Esophagus muscularis mucosa (tissue), 4 donors: ENCODE measurements at regions not wholly inside any gene's neighbourhood (a gene's known extent, or its start where the extent isn't known, plus 50 kb on each side); places are given as distances from the start of the nearest gene placed in this dataset.

Experiments used
- DNase-seq: peaks from one replicate; pipeline ENCODE4 v3.0.0-alpha.2; 2017; ENCODE audit errors: extremely low spot score
- H3K27ac ChIP-seq, 4 donors: fragments of 200-600 bp; sonication (generic); replicated peaks in 1 of 4; 1 replicate in 3 of 4; 2 replicates in 1 of 4; pipeline ENCODE4 v1.5.1; 2016 to 2019; ENCODE audit warnings: mild to moderate bottlenecking in 1 of 4
- H3K27me3 ChIP-seq, 4 donors: fragments of 200-600 bp; sonication (generic); one replicate each; pipeline versions ENCODE4 v1.5.1 to v1.6.0; 2016 to 2019
- H3K36me3 ChIP-seq, 4 donors: fragments of 200-600 bp; sonication (generic); one replicate each; pipeline ENCODE4 v1.5.1; 2016 to 2019
- H3K4me1 ChIP-seq, 4 donors: fragments of 200-600 bp; sonication (generic); one replicate each; pipeline ENCODE4 v1.5.1; 2016 to 2019
- H3K4me3 ChIP-seq, 4 donors: fragments of 200-600 bp; sonication (generic); 1 replicate in 2 of 4; 2 replicates in 2 of 4; pipeline ENCODE4 v1.5.1; 2016 to 2019; ENCODE audit warnings: mild to moderate bottlenecking in 4 of 4, moderate library complexity in 1 of 4
- H3K9me3 ChIP-seq, 4 donors: fragments of 200-600 bp; sonication (generic); 1 replicate in 3 of 4; 2 replicates in 1 of 4; pipeline ENCODE4 v1.5.1; 2016 to 2019
- CTCF ChIP-seq, 3 experiments: fragments of 200-600 bp in 2 of 3; fragments of 450-650 bp in 1 of 3; sonication (generic) in 2 of 3; IDR thresholded peaks; one replicate each; pipeline ENCODE4 v1.5.1; 2017 to 2019; ENCODE audit warnings: antibody characterized with exemption in 3 of 3, mild to moderate bottlenecking in 2 of 3, moderate library complexity in 1 of 3
- EP300 ChIP-seq: sonication (generic); formaldehyde crosslinking; IDR thresholded peaks from one replicate; pipeline ENCODE4 v1.6.1; 2017; ENCODE audit warnings: antibody characterized with exemption
- POLR2A ChIP-seq: fragments of 450-650 bp; IDR thresholded peaks from one replicate; pipeline ENCODE4 v1.6.1; 2017; ENCODE audit warnings: antibody characterized with exemption, moderate library complexity, mild to moderate bottlenecking, low read depth
- POLR2AphosphoS5 ChIP-seq, 2 donors: sonication (generic); formaldehyde crosslinking; IDR thresholded peaks; one replicate each; pipeline ENCODE4 v1.6.1; 2017; ENCODE audit warnings: antibody characterized with exemption in 2 of 2
- WGBS: methylation state at CpG from one replicate; pipeline ENCODE4 v1.1.5; 2018; 5-methylcytosine and 5-hydroxymethylcytosine counted together
- intact Hi-C: fragments of 100-400 bp; cut with DNase I; formaldehyde crosslinking; loops from one replicate; pipeline ENCODE4 v1.15.1; 2023

- WGBS, result 78% methylated on average over 3 of the region's 3 CpGs
- Histone ChIP-seq H3K27ac (no peak overlapping the region), H3K4me3 (no peak overlapping the region), H3K36me3 (no peaks in the 10 kb centered on the region), H3K4me1 (no peaks in the 10 kb centered on the region), H3K9me3 (no peaks in the 10 kb centered on the region), H3K27me3 (no peaks in the 10 kb centered on the region)
- TF ChIP-seq EP300 (no peak), POLR2A (no peak), POLR2AphosphoS5 (IDR thresholded peaks at IDR 0.05) (no peak), CTCF (IDR thresholded peaks at IDR 0.05) (no peak)
- intact Hi-C loops, result no loop called here
- DNase-seq, result no peak
Measured at GRCh38 chr2:185375731-185376130, 362.9 kb upstream of the FSIP2 start.

- no peaks in the 10 kb centered on the region for H3K9me3 ChIP-seq
- WGBS, result 68% methylated on average over 1 of the region's 1 CpG
- TF ChIP-seq EP300, result no peak
- TF ChIP-seq POLR2AphosphoS5 (IDR thresholded peaks at IDR 0.05), result no peak
- no peak for TF ChIP-seq CTCF (IDR thresholded peaks at IDR 0.05)
- no peak for TF ChIP-seq POLR2A
Measured at GRCh38 chr2:185381631-185382030, 357.0 kb upstream of the FSIP2 start.

GRCh38 chr2:185384822-185385560 is 353.6 kb upstream of the FSIP2 start:
- H3K4me3 ChIP-seq, result no peak overlapping the region
- H3K36me3 ChIP-seq, result no peaks in the 10 kb centered on the region
- no peak overlapping the region for H3K27ac ChIP-seq
- no peak for TF ChIP-seq EP300
- TF ChIP-seq POLR2AphosphoS5 (IDR thresholded peaks at IDR 0.05), result no peak
- no peak for TF ChIP-seq CTCF (IDR thresholded peaks at IDR 0.05)
- no peak for TF ChIP-seq POLR2A
- intact Hi-C loops, result no loop called here
- H3K9me3 ChIP-seq, result no peaks in the 10 kb centered on the region
- WGBS, result 33% methylated on average over 2 of the region's 2 CpGs
- peaks cover 0 to 5% (median 2%) of the 10 kb centered on the region in 4 donors for H3K4me1 ChIP-seq
- DNase-seq, result no peak
- H3K27me3 ChIP-seq, result no peaks in the 10 kb centered on the region

More at GRCh38 chr2:185381631-185382030, 357.0 kb upstream of the FSIP2 start:
- H3K27me3 ChIP-seq, result no peaks in the 10 kb centered on the region
- H3K27ac ChIP-seq, result no peak overlapping the region
- intact Hi-C loops, result no loop called here
- H3K36me3 ChIP-seq, result no peaks in the 10 kb centered on the region
- H3K4me3 ChIP-seq, result no peak overlapping the region
- peaks cover 0 to 5% (median 2%) of the 10 kb centered on the region in 4 donors for H3K4me1 ChIP-seq
- DNase-seq, result no peak

GRCh38 chr2:185388226-185388625 is 350.4 kb upstream of the FSIP2 start:
- Histone ChIP-seq H3K9me3 (no peaks in the 10 kb centered on the region), H3K4me3 (no peak overlapping the region), H3K27ac (no peak overlapping the region), H3K36me3 (no peaks in the 10 kb centered on the region), H3K4me1 (peaks cover 0 to 5% (median 2%) of the 10 kb centered on the region in 4 donors), H3K27me3 (no peaks in the 10 kb centered on the region)
- whole genome bisulfite sequencing, result 83% methylated on average over 2 of the region's 2 CpGs
- no peak for DNase-seq
- intact Hi-C loops, result no loop called here
- TF ChIP-seq POLR2A, result no peak
- no peak for TF ChIP-seq EP300
- TF ChIP-seq CTCF (IDR thresholded peaks at IDR 0.05), result no peak
- no peak for TF ChIP-seq POLR2AphosphoS5 (IDR thresholded peaks at IDR 0.05)

- Histone ChIP-seq H3K4me3 (no peak overlapping the region), H3K36me3 (no peaks in the 10 kb centered on the region), H3K27ac (no peak overlapping the region), H3K4me1 (no peaks in the 10 kb centered on the region), H3K9me3 (peaks cover 0 to 2% (median 0%) of the 10 kb centered on the region in 4 donors), H3K27me3 (no peaks in the 10 kb centered on the region)
- no peak for DNase-seq
- TF ChIP-seq CTCF (IDR thresholded peaks at IDR 0.05), result no peak
- no peak for TF ChIP-seq EP300
- no peak for TF ChIP-seq POLR2A
- intact Hi-C loops, result no loop called here
Measured at GRCh38 chr2:185391543-185391942, 347.1 kb upstream of the FSIP2 start.
